ENCODE measurements at regions not wholly inside any gene's neighbourhood (a gene's known extent, or its start where the extent isn't known, plus 50 kb on each side); places are given as distances from the start of the nearest gene placed in this dataset.

- H3K4me2 ChIP-seq (ENCODE audit: control insufficient read depth, extremely low read depth, insufficient read depth, low read depth, low read length), result no peak overlapping the region
- no peaks in the 10 kb centered on the region for H3K4me1 ChIP-seq (ENCODE audit: control insufficient read depth, extremely low read depth, insufficient read depth, low read length)
- no peaks in the 10 kb centered on the region for H3K36me3 ChIP-seq (ENCODE audit: control insufficient read depth in 2 of 2, extremely low read depth in 1 of 2, insufficient read depth in 2 of 2, low read length in 2 of 2)
- no peaks in the 10 kb centered on the region for H3K27me3 ChIP-seq (ENCODE audit: control insufficient read depth, extremely low read depth, insufficient read depth, low read length)
- DNase-seq (ENCODE audit: low read depth, low spot score) (no peak), FAIRE-seq (no peak)
- dilution Hi-C loops (cut with MboI; ENCODE audit: extremely low pct_ligation_motif_present, low sequenced_read_pairs), result no loop called here
- no peak overlapping the region for H2AFZ ChIP-seq (ENCODE audit: control insufficient read depth, low read length)
- H3K27ac ChIP-seq (ENCODE audit: control insufficient read depth, insufficient read depth, low read length), result no peak overlapping the region
- no peaks in the 10 kb centered on the region for H4K20me1 ChIP-seq (ENCODE audit: control insufficient read depth, extremely low read depth, insufficient read depth, low read length)
- no peaks in the 10 kb centered on the region for H3K9me1 ChIP-seq (ENCODE audit: control insufficient read depth, extremely low read depth, insufficient read depth, low read length)
- H3K9ac ChIP-seq (ENCODE audit: control insufficient read depth, extremely low read depth, insufficient read depth, low read length), result no peak overlapping the region
- H3K9me3 ChIP-seq (ENCODE audit: control insufficient read depth, low read depth, low read length), result no peaks in the 10 kb centered on the region
- TF ChIP-seq EZH2 (IDR thresholded peaks at IDR 0.05; ENCODE audit: low read length) (no peak), CTCF (optimal IDR thresholded peaks at IDR 0.05 in 1 of 3, IDR thresholded peaks at IDR 0.05 in 1 of 3, conservative IDR thresholded peaks at IDR 0.05 in 1 of 3; ENCODE audit: extremely low read depth in 1 of 3, insufficient read depth in 2 of 3, low read length in 3 of 3) (no peak)
- no peak overlapping the region for H3K4me3 ChIP-seq (ENCODE audit: control insufficient read depth in 2 of 3, extremely low read depth in 1 of 3, insufficient read depth in 2 of 3, low read depth in 1 of 3, low read length in 3 of 3)
- no peaks in the 10 kb centered on the region for H3K79me2 ChIP-seq (ENCODE audit: control insufficient read depth, insufficient read depth, low read length)
Measured at GRCh38 chr9:23011669-23012068, 565.0 kb downstream of the DMRTA1 start.

- Histone ChIP-seq H3K4me1 (ENCODE audit: control insufficient read depth, extremely low read depth, insufficient read depth, low read length) (no peaks in the 10 kb centered on the region), H3K36me3 (ENCODE audit: control insufficient read depth in 2 of 2, extremely low read depth in 1 of 2, insufficient read depth in 2 of 2, low read length in 2 of 2) (no peaks in the 10 kb centered on the region), H3K4me2 (ENCODE audit: control insufficient read depth, extremely low read depth, insufficient read depth, low read depth, low read length) (no peak overlapping the region), H3K9me1 (ENCODE audit: control insufficient read depth, extremely low read depth, insufficient read depth, low read length) (no peaks in the 10 kb centered on the region), H2AFZ (ENCODE audit: control insufficient read depth, low read length) (no peak overlapping the region), H3K27ac (ENCODE audit: control insufficient read depth, insufficient read depth, low read length) (no peak overlapping the region), H3K9me3 (ENCODE audit: control insufficient read depth, low read depth, low read length) (no peaks in the 10 kb centered on the region), H3K27me3 (ENCODE audit: control insufficient read depth, extremely low read depth, insufficient read depth, low read length) (no peaks in the 10 kb centered on the region), H4K20me1 (ENCODE audit: control insufficient read depth, extremely low read depth, insufficient read depth, low read length) (no peaks in the 10 kb centered on the region), H3K9ac (ENCODE audit: control insufficient read depth, extremely low read depth, insufficient read depth, low read length) (no peak overlapping the region), H3K4me3 (ENCODE audit: control insufficient read depth in 2 of 3, extremely low read depth in 1 of 3, insufficient read depth in 2 of 3, low read depth in 1 of 3, low read length in 3 of 3) (no peak overlapping the region), H3K79me2 (ENCODE audit: control insufficient read depth, insufficient read depth, low read length) (no peaks in the 10 kb centered on the region)
- dilution Hi-C loops (cut with MboI; ENCODE audit: extremely low pct_ligation_motif_present, low sequenced_read_pairs), result no loop called here
- FAIRE-seq (no peak), DNase-seq (ENCODE audit: low read depth, low spot score) (no peak)
- TF ChIP-seq EZH2 (IDR thresholded peaks at IDR 0.05; ENCODE audit: low read length) (no peak), CTCF (optimal IDR thresholded peaks at IDR 0.05 in 1 of 3, IDR thresholded peaks at IDR 0.05 in 1 of 3, conservative IDR thresholded peaks at IDR 0.05 in 1 of 3; ENCODE audit: extremely low read depth in 1 of 3, insufficient read depth in 2 of 3, low read length in 3 of 3) (no peak)
Measured at GRCh38 chr9:23015557-23015956, 568.9 kb downstream of the DMRTA1 start.
